Astrocyte (in vitro differentiated cells and primary cell): ENCODE measurements at regions not wholly inside any gene's neighbourhood (a gene's known extent, or its start where the extent isn't known, plus 50 kb on each side); places are given as distances from the start of the nearest gene placed in this dataset.

Source experiments
- CTCF ChIP-seq: IDR thresholded peaks from 2 replicates; pipeline ENCODE4 v1.5.1; 2011; ENCODE audit warnings: low read depth, mild to moderate bottlenecking, inconsistent platforms, low read length, moderate library complexity; ENCODE audit not compliant: insufficient read depth
- EZH2 ChIP-seq: IDR thresholded peaks from 2 replicates; pipeline ENCODE4 v1.6.1; 2012; ENCODE audit warnings: mild to moderate bottlenecking, low read length, inconsistent platforms; ENCODE audit not compliant: insufficient read depth

DNA sequence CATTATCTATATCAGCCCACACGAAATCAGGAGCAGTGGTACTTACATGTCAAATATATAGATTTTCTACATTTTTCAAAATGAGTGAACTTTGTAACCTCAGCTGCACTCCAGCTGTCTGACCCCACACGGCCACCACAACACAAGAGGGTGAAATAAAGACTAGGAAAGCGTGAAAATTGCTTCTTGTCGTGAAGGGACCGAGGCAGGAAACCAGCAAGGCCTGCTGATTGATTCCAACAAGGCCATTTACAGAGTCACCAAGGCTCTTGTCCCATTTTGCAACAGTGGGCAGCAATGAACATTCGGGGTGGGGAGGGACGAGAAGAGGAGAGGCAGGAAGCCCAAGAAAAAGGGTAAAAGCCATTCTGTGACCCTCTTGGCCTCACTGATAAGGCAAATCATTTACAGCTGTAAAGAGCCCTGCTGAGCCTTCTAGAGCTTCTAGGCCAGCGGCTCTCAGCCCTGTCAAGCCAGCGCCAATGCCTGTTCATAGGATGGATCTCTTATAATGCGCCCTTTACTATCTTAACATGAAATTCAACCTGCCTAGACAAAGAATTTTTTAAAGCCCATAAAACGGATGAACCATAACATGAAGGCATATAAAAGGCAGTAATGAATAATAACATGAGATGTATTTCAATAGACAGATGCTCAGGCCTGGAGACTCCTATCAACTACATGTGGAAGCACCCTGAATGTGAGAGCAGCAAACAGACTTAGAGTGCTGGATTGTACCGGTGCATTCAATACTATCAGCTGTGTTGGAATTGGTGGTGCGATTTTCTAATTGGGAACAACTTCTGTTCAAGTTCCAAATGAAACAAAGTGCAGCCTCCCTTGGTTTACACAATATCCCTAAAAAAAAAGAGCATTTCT, 269.0 kb downstream of the CDCA7 start:
- TF ChIP-seq CTCF: no peak
- no peak for TF ChIP-seq EZH2
